ENCODE measurements at regions not wholly inside any gene's neighbourhood (a gene's known extent, or its start where the extent isn't known, plus 50 kb on each side); places are given as distances from the start of the nearest gene placed in this dataset.

DNA sequence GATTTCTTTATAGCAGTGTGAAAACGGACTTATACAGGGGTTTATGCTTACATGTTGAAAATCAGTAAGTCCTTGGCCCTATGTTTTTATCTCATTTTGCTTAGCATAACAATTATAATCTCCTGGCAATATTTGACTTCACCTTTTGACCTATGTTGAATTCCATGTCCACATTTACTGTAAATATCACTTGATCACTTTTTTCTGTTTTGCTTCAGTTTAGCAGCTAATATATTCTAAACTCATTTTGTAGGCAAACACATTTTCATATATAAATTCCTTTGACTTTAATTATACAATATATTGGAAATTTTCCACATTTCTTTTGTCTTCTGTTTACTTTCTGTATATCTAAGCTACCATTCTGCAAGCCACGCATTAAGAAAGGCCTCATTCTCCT is 674.0 kb downstream of the MAT2B start:
- TF ChIP-seq, protein P1, sequence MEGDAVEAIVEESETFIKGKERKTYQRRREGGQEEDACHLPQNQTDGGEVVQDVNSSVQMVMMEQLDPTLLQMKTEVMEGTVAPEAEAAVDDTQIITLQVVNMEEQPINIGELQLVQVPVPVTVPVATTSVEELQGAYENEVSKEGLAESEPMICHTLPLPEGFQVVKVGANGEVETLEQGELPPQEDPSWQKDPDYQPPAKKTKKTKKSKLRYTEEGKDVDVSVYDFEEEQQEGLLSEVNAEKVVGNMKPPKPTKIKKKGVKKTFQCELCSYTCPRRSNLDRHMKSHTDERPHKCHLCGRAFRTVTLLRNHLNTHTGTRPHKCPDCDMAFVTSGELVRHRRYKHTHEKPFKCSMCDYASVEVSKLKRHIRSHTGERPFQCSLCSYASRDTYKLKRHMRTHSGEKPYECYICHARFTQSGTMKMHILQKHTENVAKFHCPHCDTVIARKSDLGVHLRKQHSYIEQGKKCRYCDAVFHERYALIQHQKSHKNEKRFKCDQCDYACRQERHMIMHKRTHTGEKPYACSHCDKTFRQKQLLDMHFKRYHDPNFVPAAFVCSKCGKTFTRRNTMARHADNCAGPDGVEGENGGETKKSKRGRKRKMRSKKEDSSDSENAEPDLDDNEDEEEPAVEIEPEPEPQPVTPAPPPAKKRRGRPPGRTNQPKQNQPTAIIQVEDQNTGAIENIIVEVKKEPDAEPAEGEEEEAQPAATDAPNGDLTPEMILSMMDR (optimal IDR thresholded peaks at IDR 0.05 in 1 of 3, IDR thresholded peaks at IDR 0.05 in 1 of 3, conservative IDR thresholded peaks at IDR 0.05 in 1 of 3; ENCODE audit: extremely low read depth in 1 of 3, insufficient read depth in 2 of 3, low read length in 3 of 3): no peak
- TF ChIP-seq EZH2 (IDR thresholded peaks at IDR 0.05; ENCODE audit: low read length): no peak
- Histone ChIP-seq H3K27ac (ENCODE audit: control insufficient read depth, insufficient read depth, low read length) (no peak overlapping the region), H4K20me1 (ENCODE audit: control insufficient read depth, extremely low read depth, insufficient read depth, low read length) (no peaks in the 10 kb centered on the region), H3K9ac (ENCODE audit: control insufficient read depth, extremely low read depth, insufficient read depth, low read length) (no peak overlapping the region), H3K79me2 (ENCODE audit: control insufficient read depth, insufficient read depth, low read length) (no peaks in the 10 kb centered on the region), H3K4me3 (ENCODE audit: control insufficient read depth in 2 of 3, extremely low read depth in 1 of 3, insufficient read depth in 2 of 3, low read depth in 1 of 3, low read length in 3 of 3) (no peak overlapping the region), H3K4me1 (ENCODE audit: control insufficient read depth, extremely low read depth, insufficient read depth, low read length) (no peaks in the 10 kb centered on the region), H3K36me3 (ENCODE audit: control insufficient read depth in 2 of 2, extremely low read depth in 1 of 2, insufficient read depth in 2 of 2, low read length in 2 of 2) (no peaks in the 10 kb centered on the region), H3K4me2 (ENCODE audit: control insufficient read depth, extremely low read depth, insufficient read depth, low read depth, low read length) (no peak overlapping the region), H2AFZ (ENCODE audit: control insufficient read depth, low read length) (no peak overlapping the region), H3K27me3 (ENCODE audit: control insufficient read depth, extremely low read depth, insufficient read depth, low read length) (no peaks in the 10 kb centered on the region), H3K9me3 (ENCODE audit: control insufficient read depth, low read depth, low read length) (no peaks in the 10 kb centered on the region), H3K9me1 (ENCODE audit: control insufficient read depth, extremely low read depth, insufficient read depth, low read length) (no peaks in the 10 kb centered on the region)
- no peak for DNase-seq (ENCODE audit: low read depth, low spot score)
- dilution Hi-C loops (cut with MboI; ENCODE audit: extremely low pct_ligation_motif_present, low sequenced_read_pairs): no loop called here
- no peak for FAIRE-seq

DNA sequence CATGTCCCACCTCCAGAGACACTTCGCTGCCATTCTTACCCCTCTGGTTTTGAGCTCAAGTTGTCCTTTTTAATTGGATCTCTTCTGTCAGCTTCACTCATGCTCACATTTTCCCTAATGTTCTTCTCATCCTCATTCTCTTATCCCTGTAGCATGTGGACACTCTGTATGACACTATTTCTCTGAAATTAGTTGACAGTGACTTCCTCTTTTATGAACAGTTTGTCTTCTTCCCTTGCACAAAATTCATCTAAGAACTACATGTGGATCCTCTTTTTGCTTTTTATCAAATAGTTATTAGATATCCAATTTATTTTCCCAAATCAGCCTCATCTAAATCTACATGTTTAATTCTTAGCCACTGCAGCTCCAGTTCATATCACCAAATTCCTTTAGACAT is 676.2 kb downstream of the MAT2B start:
- H3K36me3 ChIP-seq (ENCODE audit: control insufficient read depth in 2 of 2, extremely low read depth in 1 of 2, insufficient read depth in 2 of 2, low read length in 2 of 2): no peaks in the 10 kb centered on the region
- H3K4me1 ChIP-seq (ENCODE audit: control insufficient read depth, extremely low read depth, insufficient read depth, low read length): no peaks in the 10 kb centered on the region
- no peak overlapping the region for H2AFZ ChIP-seq (ENCODE audit: control insufficient read depth, low read length)
- no peaks in the 10 kb centered on the region for H4K20me1 ChIP-seq (ENCODE audit: control insufficient read depth, extremely low read depth, insufficient read depth, low read length)
- no peaks in the 10 kb centered on the region for H3K9me1 ChIP-seq (ENCODE audit: control insufficient read depth, extremely low read depth, insufficient read depth, low read length)
- H3K27me3 ChIP-seq (ENCODE audit: control insufficient read depth, extremely low read depth, insufficient read depth, low read length): no peaks in the 10 kb centered on the region
- H3K79me2 ChIP-seq (ENCODE audit: control insufficient read depth, insufficient read depth, low read length): no peaks in the 10 kb centered on the region
- no peak overlapping the region for H3K27ac ChIP-seq (ENCODE audit: control insufficient read depth, insufficient read depth, low read length)
- H3K4me3 ChIP-seq (ENCODE audit: control insufficient read depth in 2 of 3, extremely low read depth in 1 of 3, insufficient read depth in 2 of 3, low read depth in 1 of 3, low read length in 3 of 3): no peak overlapping the region
- TF ChIP-seq, protein P1 (optimal IDR thresholded peaks at IDR 0.05 in 1 of 3, IDR thresholded peaks at IDR 0.05 in 1 of 3, conservative IDR thresholded peaks at IDR 0.05 in 1 of 3; ENCODE audit: extremely low read depth in 1 of 3, insufficient read depth in 2 of 3, low read length in 3 of 3): no peak
- no peak for TF ChIP-seq EZH2 (IDR thresholded peaks at IDR 0.05; ENCODE audit: low read length)
- no peak overlapping the region for H3K4me2 ChIP-seq (ENCODE audit: control insufficient read depth, extremely low read depth, insufficient read depth, low read depth, low read length)
- H3K9me3 ChIP-seq (ENCODE audit: control insufficient read depth, low read depth, low read length): no peaks in the 10 kb centered on the region
- dilution Hi-C loops (cut with MboI; ENCODE audit: extremely low pct_ligation_motif_present, low sequenced_read_pairs): no loop called here
- no peak for DNase-seq (ENCODE audit: low read depth, low spot score)
- no peak for FAIRE-seq
- H3K9ac ChIP-seq (ENCODE audit: control insufficient read depth, extremely low read depth, insufficient read depth, low read length): no peak overlapping the region

Measured in keratinocyte (primary cell).